HL-60 (cell line): ENCODE measurements at regions not wholly inside any gene's neighbourhood (a gene's known extent, or its start where the extent isn't known, plus 50 kb on each side); places are given as distances from the start of the nearest gene placed in this dataset.

Experiments used
- DNase-seq, 2 experiments: peaks; one replicate each; pipeline ENCODE4 v3.0.0-alpha.2; 2010 to 2020; ENCODE audit warnings: low read depth in 1 of 2, low spot score in 1 of 2
- H3K27ac ChIP-seq: fragments of 250-450 bp; sonication (Bioruptor Pico); replicated peaks from 2 replicates; pipeline ENCODE4 v1.5.1; 2020; ENCODE audit warnings: mild to moderate bottlenecking, moderate library complexity
- H3K27me3 ChIP-seq: fragments of 250-450 bp; sonication (Bioruptor Pico); 2 replicates; pipeline ENCODE4 v1.5.1; 2021; ENCODE audit warnings: mild to moderate bottlenecking, moderate library complexity; ENCODE audit not compliant: insufficient read depth, poor library complexity, severe bottlenecking
- H3K4me3 ChIP-seq: replicated peaks from 2 replicates; pipeline ENCODE4 v1.5.1; 2011; ENCODE audit warnings: mild to moderate bottlenecking, control low read depth, low read length; ENCODE audit not compliant: insufficient read depth
- GABPA ChIP-seq: IDR thresholded peaks from 2 replicates; pipeline ENCODE4 v1.6.1; 2012; ENCODE audit warnings: low read depth
- POLR2AphosphoS5 ChIP-seq: IDR thresholded peaks from 2 replicates; pipeline ENCODE4 v1.6.1; 2012; ENCODE audit warnings: low read depth
- SPI1 ChIP-seq: IDR thresholded peaks from 2 replicates; pipeline ENCODE4 v1.6.1; 2012; ENCODE audit warnings: low read depth, mild to moderate bottlenecking, borderline replicate concordance
- TF ChIP-seq, protein P1 (sequence below): IDR thresholded peaks from one replicate; pipeline ENCODE4 v1.5.1; 2011; ENCODE audit warnings: low read length, control low read depth, inconsistent platforms; ENCODE audit not compliant: insufficient read depth
- TF ChIP-seq, protein P2 (sequence below): IDR thresholded peaks from 2 replicates; pipeline ENCODE4 v1.6.1; 2012; ENCODE audit warnings: low read depth; ENCODE audit not compliant: insufficient replicate concordance

GRCh38 chr4:59615316-59615715 lies 1584.8 kb upstream of the ADGRL3 start:
- no peak overlapping the region for H3K27ac ChIP-seq
- H3K27me3 ChIP-seq, result no peaks in the 10 kb centered on the region

GRCh38 chr4:59629348-59629747 lies 1570.8 kb upstream of the ADGRL3 start:
- no peak overlapping the region for H3K27ac ChIP-seq
- H3K4me3 ChIP-seq, result no peak overlapping the region
- TF ChIP-seq POLR2AphosphoS5, result no peak
- TF ChIP-seq, protein P1, sequence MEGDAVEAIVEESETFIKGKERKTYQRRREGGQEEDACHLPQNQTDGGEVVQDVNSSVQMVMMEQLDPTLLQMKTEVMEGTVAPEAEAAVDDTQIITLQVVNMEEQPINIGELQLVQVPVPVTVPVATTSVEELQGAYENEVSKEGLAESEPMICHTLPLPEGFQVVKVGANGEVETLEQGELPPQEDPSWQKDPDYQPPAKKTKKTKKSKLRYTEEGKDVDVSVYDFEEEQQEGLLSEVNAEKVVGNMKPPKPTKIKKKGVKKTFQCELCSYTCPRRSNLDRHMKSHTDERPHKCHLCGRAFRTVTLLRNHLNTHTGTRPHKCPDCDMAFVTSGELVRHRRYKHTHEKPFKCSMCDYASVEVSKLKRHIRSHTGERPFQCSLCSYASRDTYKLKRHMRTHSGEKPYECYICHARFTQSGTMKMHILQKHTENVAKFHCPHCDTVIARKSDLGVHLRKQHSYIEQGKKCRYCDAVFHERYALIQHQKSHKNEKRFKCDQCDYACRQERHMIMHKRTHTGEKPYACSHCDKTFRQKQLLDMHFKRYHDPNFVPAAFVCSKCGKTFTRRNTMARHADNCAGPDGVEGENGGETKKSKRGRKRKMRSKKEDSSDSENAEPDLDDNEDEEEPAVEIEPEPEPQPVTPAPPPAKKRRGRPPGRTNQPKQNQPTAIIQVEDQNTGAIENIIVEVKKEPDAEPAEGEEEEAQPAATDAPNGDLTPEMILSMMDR, result no peak
- no peak for TF ChIP-seq GABPA
- TF ChIP-seq, protein P2, sequence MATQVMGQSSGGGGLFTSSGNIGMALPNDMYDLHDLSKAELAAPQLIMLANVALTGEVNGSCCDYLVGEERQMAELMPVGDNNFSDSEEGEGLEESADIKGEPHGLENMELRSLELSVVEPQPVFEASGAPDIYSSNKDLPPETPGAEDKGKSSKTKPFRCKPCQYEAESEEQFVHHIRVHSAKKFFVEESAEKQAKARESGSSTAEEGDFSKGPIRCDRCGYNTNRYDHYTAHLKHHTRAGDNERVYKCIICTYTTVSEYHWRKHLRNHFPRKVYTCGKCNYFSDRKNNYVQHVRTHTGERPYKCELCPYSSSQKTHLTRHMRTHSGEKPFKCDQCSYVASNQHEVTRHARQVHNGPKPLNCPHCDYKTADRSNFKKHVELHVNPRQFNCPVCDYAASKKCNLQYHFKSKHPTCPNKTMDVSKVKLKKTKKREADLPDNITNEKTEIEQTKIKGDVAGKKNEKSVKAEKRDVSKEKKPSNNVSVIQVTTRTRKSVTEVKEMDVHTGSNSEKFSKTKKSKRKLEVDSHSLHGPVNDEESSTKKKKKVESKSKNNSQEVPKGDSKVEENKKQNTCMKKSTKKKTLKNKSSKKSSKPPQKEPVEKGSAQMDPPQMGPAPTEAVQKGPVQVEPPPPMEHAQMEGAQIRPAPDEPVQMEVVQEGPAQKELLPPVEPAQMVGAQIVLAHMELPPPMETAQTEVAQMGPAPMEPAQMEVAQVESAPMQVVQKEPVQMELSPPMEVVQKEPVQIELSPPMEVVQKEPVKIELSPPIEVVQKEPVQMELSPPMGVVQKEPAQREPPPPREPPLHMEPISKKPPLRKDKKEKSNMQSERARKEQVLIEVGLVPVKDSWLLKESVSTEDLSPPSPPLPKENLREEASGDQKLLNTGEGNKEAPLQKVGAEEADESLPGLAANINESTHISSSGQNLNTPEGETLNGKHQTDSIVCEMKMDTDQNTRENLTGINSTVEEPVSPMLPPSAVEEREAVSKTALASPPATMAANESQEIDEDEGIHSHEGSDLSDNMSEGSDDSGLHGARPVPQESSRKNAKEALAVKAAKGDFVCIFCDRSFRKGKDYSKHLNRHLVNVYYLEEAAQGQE, result no peak
- TF ChIP-seq SPI1, result no peak
- DNase-seq, result no peak
- H3K27me3 ChIP-seq, result no peaks in the 10 kb centered on the region

More at GRCh38 chr4:59615316-59615715, 1584.8 kb upstream of the ADGRL3 start:
- DNase-seq, result no peak
- TF ChIP-seq POLR2AphosphoS5, result no peak
- TF ChIP-seq SPI1, result no peak
- TF ChIP-seq, protein P2, result no peak
- TF ChIP-seq, protein P1, result no peak
- TF ChIP-seq GABPA, result no peak
- no peak overlapping the region for H3K4me3 ChIP-seq

DNA sequence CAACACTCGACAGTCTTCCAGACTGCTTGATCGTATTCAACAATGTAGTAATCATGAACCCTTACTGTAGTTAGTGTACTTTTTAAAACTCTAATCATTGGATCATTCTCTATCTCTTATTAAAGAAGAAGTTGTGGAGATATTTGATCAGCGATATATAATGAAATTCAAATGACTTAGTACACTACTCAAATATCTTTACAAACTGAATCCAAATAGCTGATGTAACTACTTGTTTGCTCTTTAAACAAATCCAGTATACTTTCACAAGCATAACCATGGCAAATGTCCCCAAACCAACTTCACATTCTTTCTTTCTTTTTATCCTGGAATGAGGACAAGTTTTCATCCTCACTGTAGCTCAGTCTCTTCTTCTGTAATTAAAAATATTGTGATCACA lies 1569.9 kb upstream of the ADGRL3 start:
- DNase-seq, result no peak
- TF ChIP-seq, protein P2, result no peak
- TF ChIP-seq SPI1 (no peak), POLR2AphosphoS5 (no peak), GABPA (no peak)
- TF ChIP-seq, protein P1, result no peak
- Histone ChIP-seq H3K4me3 (no peak overlapping the region), H3K27me3 (no peaks in the 10 kb centered on the region), H3K27ac (no peak overlapping the region)
